Nephron (organoid): ENCODE measurements at regions not wholly inside any gene's neighbourhood (a gene's known extent, or its start where the extent isn't known, plus 50 kb on each side); places are given as distances from the start of the nearest gene placed in this dataset.
"Not testable (repeated sequence)": the region's sequence is repeated elsewhere in the genome, so short reads cannot be mapped to it uniquely, and the experiment has no call there.

ENCODE experiments used
- H3K27ac Mint-ChIP-seq, 3 experiments: 2 replicates each; pipeline ENCODE4 v1.8.0; 2020; ENCODE audit warnings: mixed read lengths in 3 of 3, mild to moderate bottlenecking in 2 of 3, moderate library complexity in 1 of 3
- H3K27me3 Mint-ChIP-seq: 2 replicates; pipeline ENCODE4 v1.8.0; 2021; ENCODE audit warnings: low read depth, mild to moderate bottlenecking, moderate library complexity, mixed read lengths
- H3K36me3 Mint-ChIP-seq: 2 replicates; pipeline ENCODE4 v1.8.0; 2020; ENCODE audit warnings: low read depth, mixed read lengths
- H3K4me1 Mint-ChIP-seq: 2 replicates; pipeline ENCODE4 v1.8.0; 2020; ENCODE audit warnings: mixed read lengths
- H3K4me3 Mint-ChIP-seq, 3 experiments: 2 replicates each; pipeline ENCODE4 v1.8.0; 2020; ENCODE audit warnings: mild to moderate bottlenecking in 3 of 3, mixed read lengths in 3 of 3, moderate library complexity in 2 of 3
- H3K9me3 Mint-ChIP-seq: 2 replicates; pipeline ENCODE4 v1.8.0; 2020; ENCODE audit warnings: mixed read lengths
- CTCF ChIP-seq, 3 experiments: fragments of 200-600 bp; sonication (generic); IDR thresholded peaks; one replicate each; pipeline ENCODE4 v1.5.0; 2021; ENCODE audit warnings: antibody characterized with exemption in 3 of 3; ENCODE audit not compliant: unreplicated experiment in 3 of 3

- H3K36me3 Mint-ChIP-seq, result no peaks in the 10 kb centered on the region
- peaks cover 10% of the 10 kb centered on the region for H3K9me3 Mint-ChIP-seq
- peaks cover 10% of the 10 kb centered on the region for H3K4me1 Mint-ChIP-seq
- H3K27me3 Mint-ChIP-seq, result peaks cover 23% of the 10 kb centered on the region
- no peak for TF ChIP-seq CTCF (IDR thresholded peaks at IDR 0.05; ENCODE audit: unreplicated experiment in 3 of 3)
- no peak overlapping the region for H3K4me3 Mint-ChIP-seq
- no peak overlapping the region for H3K27ac Mint-ChIP-seq
Measured at GRCh38 chr20:1817577-1818211, 77.5 kb upstream of the SIRPA start.

GRCh38 chr20:1816384-1817381 is 78.5 kb upstream of the SIRPA start:
- no peak for TF ChIP-seq CTCF (IDR thresholded peaks at IDR 0.05; ENCODE audit: unreplicated experiment in 3 of 3)
- H3K27me3 Mint-ChIP-seq, result peaks cover 23% of the 10 kb centered on the region
- H3K4me3 Mint-ChIP-seq, result no peak overlapping the region
- H3K4me1 Mint-ChIP-seq, result peaks cover 10% of the 10 kb centered on the region
- H3K27ac Mint-ChIP-seq, result no peak overlapping the region
- peaks cover 4% of the 10 kb centered on the region for H3K9me3 Mint-ChIP-seq
- no peaks in the 10 kb centered on the region for H3K36me3 Mint-ChIP-seq

GRCh38 chr20:1815502-1816085 is 79.6 kb upstream of the SIRPA start:
- H3K4me3 Mint-ChIP-seq, result no peak overlapping the region
- TF ChIP-seq CTCF (IDR thresholded peaks at IDR 0.05; ENCODE audit: unreplicated experiment in 3 of 3), result no peak
- H3K36me3 Mint-ChIP-seq, result no peaks in the 10 kb centered on the region
- H3K27ac Mint-ChIP-seq, result no peak overlapping the region
- H3K27me3 Mint-ChIP-seq, result peaks cover 26% of the 10 kb centered on the region
- H3K9me3 Mint-ChIP-seq, result no peaks in the 10 kb centered on the region
- H3K4me1 Mint-ChIP-seq, result peaks cover 19% of the 10 kb centered on the region

GRCh38 chr20:1814861-1815260 is 80.3 kb upstream of the SIRPA start:
- H3K4me3 Mint-ChIP-seq, H3K36me3 Mint-ChIP-seq, H3K27ac Mint-ChIP-seq, H3K9me3 Mint-ChIP-seq: not testable (repeated sequence)
- H3K27me3 Mint-ChIP-seq, result peaks cover 27% of the 10 kb centered on the region
- peaks cover 19% of the 10 kb centered on the region for H3K4me1 Mint-ChIP-seq

- Mint-ChIP-seq H3K4me1 (peaks cover 19% of the 10 kb centered on the region), H3K36me3 (no peaks in the 10 kb centered on the region), H3K27ac (no peak overlapping the region), H3K9me3 (no peaks in the 10 kb centered on the region), H3K27me3 (peaks cover 33% of the 10 kb centered on the region), H3K4me3 (no peak overlapping the region)
- TF ChIP-seq CTCF (IDR thresholded peaks at IDR 0.05; ENCODE audit: unreplicated experiment in 3 of 3), result no peak
Measured at GRCh38 chr20:1813674-1814635, 81.3 kb upstream of the SIRPA start.
